ENCODE measurements at regions not wholly inside any gene's neighbourhood (a gene's known extent, or its start where the extent isn't known, plus 50 kb on each side); places are given as distances from the start of the nearest gene placed in this dataset.

DNA sequence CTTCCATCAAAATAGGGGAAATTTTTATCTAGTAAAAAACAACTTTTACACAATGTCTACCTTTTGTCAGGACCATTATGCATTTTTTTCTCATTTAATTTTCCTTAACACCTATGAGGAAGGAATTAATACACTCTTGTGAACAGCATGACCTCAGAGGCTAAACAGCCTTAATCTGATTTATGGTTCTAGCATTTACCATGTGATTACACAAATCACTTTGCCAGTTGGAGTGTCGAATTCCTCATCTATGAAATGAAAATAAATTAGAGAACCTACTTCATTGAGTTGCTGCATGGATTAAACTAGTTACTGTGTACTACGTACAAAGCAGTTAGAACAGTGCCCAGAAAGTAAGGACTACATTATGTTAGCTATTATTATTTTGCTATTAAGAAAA, 187.7 kb upstream of the MPDZ start:
- no peak for DNase-seq (ENCODE audit: low spot score)
- no peaks in the 10 kb centered on the region for H3K4me1 ChIP-seq (ENCODE audit: insufficient read depth, low read length)
- no peak overlapping the region for H3K4me3 ChIP-seq (replicated peaks in 1 of 3; ENCODE audit: insufficient read depth in 1 of 3, low read depth in 2 of 3, low read length in 3 of 3)
- ChIA-PET CTCF (ENCODE audit: low intra/inter-chr PET ratio, low total read pairs) (no interaction called here), POLR2A (no interaction called here)
- ATAC-seq: no peak
- no peaks in the 10 kb centered on the region for H3K9me3 ChIP-seq (ENCODE audit: low read length)
- BruUV-seq (replicated peaks): no TSS peak
- in situ Hi-C loops (cut with HindIII; ENCODE audit: extremely low pct_ligation_motif_present, low pct_unique_long_range_greater_than_20kb): no loop called here
- H3K27me3 ChIP-seq (ENCODE audit: control insufficient read depth in 1 of 2, insufficient read depth in 2 of 2, low read length in 2 of 2): no peaks in the 10 kb centered on the region
- H3K36me3 ChIP-seq (replicated peaks in 1 of 2; ENCODE audit: control insufficient read depth in 1 of 2, insufficient read depth in 2 of 2, low read length in 2 of 2): no peaks in the 10 kb centered on the region
- H2AFZ ChIP-seq (ENCODE audit: low read length): no peak overlapping the region
- H3K9ac ChIP-seq (ENCODE audit: insufficient read depth, low read depth, low read length): no peak overlapping the region
- no peak overlapping the region for H3K4me2 ChIP-seq (ENCODE audit: low read depth, low read length)
- WGBS (ENCODE audit: low lambda C conversion rate): 0% methylated on average over 2 of the region's 2 CpGs
- FAIRE-seq: no peak
- intact Hi-C loops (cut with micrococcal nuclease; ENCODE audit: unreplicated experiment): no loop called here
- H4K20me1 ChIP-seq (ENCODE audit: insufficient read depth, low read length): no peaks in the 10 kb centered on the region
- H3K27ac ChIP-seq (ENCODE audit: extremely low read length, insufficient read depth, low read length): no peak overlapping the region
- no peak for TF ChIP-seq THYN1 (CRISPR knock-in tag; IDR thresholded peaks at IDR 0.05; ENCODE audit: borderline replicate concordance, low read depth)
- TF ChIP-seq, protein P1, sequence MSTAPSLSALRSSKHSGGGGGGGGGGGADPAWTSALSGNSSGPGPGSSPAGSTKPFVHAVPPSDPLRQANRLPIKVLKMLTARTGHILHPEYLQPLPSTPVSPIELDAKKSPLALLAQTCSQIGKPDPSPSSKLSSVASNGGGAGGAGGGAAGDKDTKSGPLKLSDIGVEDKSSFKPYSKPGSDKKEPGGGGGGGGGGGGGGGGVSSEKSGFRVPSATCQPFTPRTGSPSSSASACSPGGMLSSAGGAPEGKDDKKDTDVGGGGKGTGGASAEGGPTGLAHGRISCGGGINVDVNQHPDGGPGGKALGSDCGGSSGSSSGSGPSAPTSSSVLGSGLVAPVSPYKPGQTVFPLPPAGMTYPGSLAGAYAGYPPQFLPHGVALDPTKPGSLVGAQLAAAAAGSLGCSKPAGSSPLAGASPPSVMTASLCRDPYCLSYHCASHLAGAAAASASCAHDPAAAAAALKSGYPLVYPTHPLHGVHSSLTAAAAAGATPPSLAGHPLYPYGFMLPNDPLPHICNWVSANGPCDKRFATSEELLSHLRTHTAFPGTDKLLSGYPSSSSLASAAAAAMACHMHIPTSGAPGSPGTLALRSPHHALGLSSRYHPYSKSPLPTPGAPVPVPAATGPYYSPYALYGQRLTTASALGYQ (CRISPR knock-in tag; IDR thresholded peaks at IDR 0.05): no peak
- no peak for TF ChIP-seq IRX3 (CRISPR knock-in tag; IDR thresholded peaks at IDR 0.05; ENCODE audit: borderline replicate concordance, low read depth)
- TF ChIP-seq MXI1 (IDR thresholded peaks at IDR 0.05; ENCODE audit: borderline replicate concordance, low read depth, low read length): no peak
- TF ChIP-seq NR0B2 (CRISPR knock-in tag; IDR thresholded peaks at IDR 0.05): no peak
- no peak for TF ChIP-seq ZNF552 (CRISPR knock-in tag; IDR thresholded peaks at IDR 0.05; ENCODE audit: borderline replicate concordance)
- H3K79me2 ChIP-seq (ENCODE audit: insufficient read depth, low read length): no peaks in the 10 kb centered on the region
